ENCODE measurements at regions not wholly inside any gene's neighbourhood (a gene's known extent, or its start where the extent isn't known, plus 50 kb on each side); places are given as distances from the start of the nearest gene placed in this dataset.

GRCh38 chr1:68551459-68551858 lies 54.6 kb upstream of the DEPDC1 start:
- no peak for DNase-seq (ENCODE audit: low spot score)

GRCh38 chr1:68558321-68559026 lies 61.6 kb upstream of the DEPDC1 start:
- DNase-seq (ENCODE audit: low spot score), result no peak

GRCh38 chr1:68565923-68566322 lies 69.0 kb upstream of the DEPDC1 start:
- no peak for DNase-seq (ENCODE audit: low spot score)

GRCh38 chr1:68570871-68571270 lies 74.0 kb upstream of the DEPDC1 start:
- DNase-seq (ENCODE audit: low spot score), result no peak

- peak; percentile 1 for DNase-seq (ENCODE audit: low spot score)
Measured at GRCh38 chr1:68571454-68572235, 74.8 kb upstream of the DEPDC1 start.

- no peak for DNase-seq (ENCODE audit: low spot score)
Measured at GRCh38 chr1:68585351-68585750, 88.5 kb upstream of the DEPDC1 start.

GRCh38 chr1:68586766-68587165 lies 89.9 kb upstream of the DEPDC1 start:
- no peak for DNase-seq (ENCODE audit: low spot score)

- no peak for DNase-seq (ENCODE audit: low spot score)
Measured at GRCh38 chr1:68588304-68588703, 91.4 kb upstream of the DEPDC1 start.

GRCh38 chr1:68590473-68590872 lies 93.6 kb upstream of the DEPDC1 start:
- no peak for DNase-seq (ENCODE audit: low spot score)

- no peak for DNase-seq (ENCODE audit: low spot score)
Measured at GRCh38 chr1:68594851-68595250, 98.0 kb upstream of the DEPDC1 start.

GRCh38 chr1:68600049-68600661 lies 103.3 kb upstream of the DEPDC1 start:
- DNase-seq (ENCODE audit: low spot score), result peak; percentile 8

- DNase-seq (ENCODE audit: low spot score), result no peak
Measured at GRCh38 chr1:68608289-68608688, 111.4 kb upstream of the DEPDC1 start.

GRCh38 chr1:68615312-68615711 lies 118.4 kb upstream of the DEPDC1 start:
- no peak for DNase-seq (ENCODE audit: low spot score)

GRCh38 chr1:68617942-68618341 lies 121.1 kb upstream of the DEPDC1 start:
- DNase-seq (ENCODE audit: low spot score), result no peak

GRCh38 chr1:68620571-68620970 lies 123.7 kb upstream of the DEPDC1 start:
- DNase-seq (ENCODE audit: low spot score), result no peak

- DNase-seq (ENCODE audit: low spot score), result no peak
Measured at GRCh38 chr1:68623700-68624099, 126.8 kb upstream of the DEPDC1 start.

- no peak for DNase-seq (ENCODE audit: low spot score)
Measured at GRCh38 chr1:68624233-68624632, 127.4 kb upstream of the DEPDC1 start.

- DNase-seq (ENCODE audit: low spot score), result no peak
Measured at GRCh38 chr1:68625624-68626023, 128.7 kb upstream of the DEPDC1 start.

GRCh38 chr1:68633141-68633919 lies 136.4 kb upstream of the DEPDC1 start:
- DNase-seq (ENCODE audit: low spot score), result no peak

- DNase-seq (ENCODE audit: low spot score), result no peak
Measured at GRCh38 chr1:68644504-68644903, 147.6 kb upstream of the DEPDC1 start.

- DNase-seq (ENCODE audit: low spot score), result no peak
Measured at GRCh38 chr1:68651115-68651514, 154.2 kb upstream of the DEPDC1 start.

- no peak for DNase-seq (ENCODE audit: low spot score)
Measured at GRCh38 chr1:68653882-68654281, 157.0 kb upstream of the DEPDC1 start.
